Uterus (tissue), 2 donors: ENCODE measurements at regions not wholly inside any gene's neighbourhood (a gene's known extent, or its start where the extent isn't known, plus 50 kb on each side); places are given as distances from the start of the nearest gene placed in this dataset.

Experiments
- POLR2A ChIP-seq, 2 donors: fragments of 450-650 bp; IDR thresholded peaks; one replicate each; pipeline ENCODE4 v1.6.1; 2016; ENCODE audit warnings: antibody characterized with exemption in 2 of 2, mild to moderate bottlenecking in 1 of 2, moderate library complexity in 1 of 2
- TF ChIP-seq, protein P1 (sequence below), 4 experiments: fragments of 200-600 bp in 2 of 4; fragments of 450-650 bp in 2 of 4; sonication (generic) in 2 of 4; IDR thresholded peaks; one replicate each; pipeline ENCODE4 v1.5.1; 2016 to 2019; ENCODE audit warnings: antibody characterized with exemption in 4 of 4, mild to moderate bottlenecking in 2 of 4, moderate library complexity in 1 of 4

DNA sequence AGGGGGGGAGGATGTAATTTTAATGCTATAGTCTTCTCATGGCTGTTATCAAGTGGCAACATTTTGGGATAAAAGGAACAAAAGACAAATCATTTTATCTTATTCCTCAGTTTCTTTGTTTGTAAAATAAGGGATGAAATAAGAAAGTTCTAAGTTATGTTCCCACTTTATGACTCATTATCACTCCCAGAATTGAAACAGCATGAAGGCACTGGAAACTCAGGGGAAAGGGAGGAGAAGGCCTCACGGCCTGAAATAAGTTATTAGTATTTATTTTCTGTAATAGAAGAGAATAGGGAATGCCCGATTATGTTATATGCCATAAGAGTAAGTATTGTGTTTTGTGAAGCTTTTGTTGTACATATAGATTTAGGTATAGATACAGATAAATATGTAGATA is 85.0 kb upstream of the NAMPT start:
- TF ChIP-seq POLR2A (IDR thresholded peaks at IDR 0.05): no peak
- TF ChIP-seq, protein P1, sequence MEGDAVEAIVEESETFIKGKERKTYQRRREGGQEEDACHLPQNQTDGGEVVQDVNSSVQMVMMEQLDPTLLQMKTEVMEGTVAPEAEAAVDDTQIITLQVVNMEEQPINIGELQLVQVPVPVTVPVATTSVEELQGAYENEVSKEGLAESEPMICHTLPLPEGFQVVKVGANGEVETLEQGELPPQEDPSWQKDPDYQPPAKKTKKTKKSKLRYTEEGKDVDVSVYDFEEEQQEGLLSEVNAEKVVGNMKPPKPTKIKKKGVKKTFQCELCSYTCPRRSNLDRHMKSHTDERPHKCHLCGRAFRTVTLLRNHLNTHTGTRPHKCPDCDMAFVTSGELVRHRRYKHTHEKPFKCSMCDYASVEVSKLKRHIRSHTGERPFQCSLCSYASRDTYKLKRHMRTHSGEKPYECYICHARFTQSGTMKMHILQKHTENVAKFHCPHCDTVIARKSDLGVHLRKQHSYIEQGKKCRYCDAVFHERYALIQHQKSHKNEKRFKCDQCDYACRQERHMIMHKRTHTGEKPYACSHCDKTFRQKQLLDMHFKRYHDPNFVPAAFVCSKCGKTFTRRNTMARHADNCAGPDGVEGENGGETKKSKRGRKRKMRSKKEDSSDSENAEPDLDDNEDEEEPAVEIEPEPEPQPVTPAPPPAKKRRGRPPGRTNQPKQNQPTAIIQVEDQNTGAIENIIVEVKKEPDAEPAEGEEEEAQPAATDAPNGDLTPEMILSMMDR (IDR thresholded peaks at IDR 0.05): no peak
